ENCODE measurements at regions not wholly inside any gene's neighbourhood (a gene's known extent, or its start where the extent isn't known, plus 50 kb on each side); places are given as distances from the start of the nearest gene placed in this dataset.

DNA sequence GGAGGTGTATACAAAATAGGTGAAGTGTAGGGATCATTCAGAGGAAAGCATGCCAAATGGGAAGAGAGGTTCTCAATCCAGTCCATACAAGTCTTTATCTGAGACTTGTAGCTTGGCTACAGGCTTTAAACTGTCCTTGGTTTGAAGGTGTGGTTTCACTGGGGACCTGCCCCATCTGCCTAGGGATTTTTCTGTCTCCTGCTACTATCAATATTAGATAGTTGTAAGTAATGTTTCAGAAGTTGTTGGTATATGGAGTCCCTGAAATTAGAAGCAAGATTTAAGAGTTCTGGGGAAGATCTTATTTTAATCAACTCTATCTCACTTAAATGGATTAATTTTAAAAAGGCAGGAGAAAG, 100.9 kb downstream of the ANKRD7 start:
- TF ChIP-seq, protein P1, sequence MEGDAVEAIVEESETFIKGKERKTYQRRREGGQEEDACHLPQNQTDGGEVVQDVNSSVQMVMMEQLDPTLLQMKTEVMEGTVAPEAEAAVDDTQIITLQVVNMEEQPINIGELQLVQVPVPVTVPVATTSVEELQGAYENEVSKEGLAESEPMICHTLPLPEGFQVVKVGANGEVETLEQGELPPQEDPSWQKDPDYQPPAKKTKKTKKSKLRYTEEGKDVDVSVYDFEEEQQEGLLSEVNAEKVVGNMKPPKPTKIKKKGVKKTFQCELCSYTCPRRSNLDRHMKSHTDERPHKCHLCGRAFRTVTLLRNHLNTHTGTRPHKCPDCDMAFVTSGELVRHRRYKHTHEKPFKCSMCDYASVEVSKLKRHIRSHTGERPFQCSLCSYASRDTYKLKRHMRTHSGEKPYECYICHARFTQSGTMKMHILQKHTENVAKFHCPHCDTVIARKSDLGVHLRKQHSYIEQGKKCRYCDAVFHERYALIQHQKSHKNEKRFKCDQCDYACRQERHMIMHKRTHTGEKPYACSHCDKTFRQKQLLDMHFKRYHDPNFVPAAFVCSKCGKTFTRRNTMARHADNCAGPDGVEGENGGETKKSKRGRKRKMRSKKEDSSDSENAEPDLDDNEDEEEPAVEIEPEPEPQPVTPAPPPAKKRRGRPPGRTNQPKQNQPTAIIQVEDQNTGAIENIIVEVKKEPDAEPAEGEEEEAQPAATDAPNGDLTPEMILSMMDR (conservative IDR thresholded peaks at IDR 0.05) = no peak
- no peak for TF ChIP-seq EZH2 (IDR thresholded peaks at IDR 0.05; ENCODE audit: low read depth)
